ENCODE measurements at regions not wholly inside any gene's neighbourhood (a gene's known extent, or its start where the extent isn't known, plus 50 kb on each side); places are given as distances from the start of the nearest gene placed in this dataset.
"Not testable (repeated sequence)": the region's sequence is repeated elsewhere in the genome, so short reads cannot be mapped to it uniquely, and the experiment has no call there.

DNA sequence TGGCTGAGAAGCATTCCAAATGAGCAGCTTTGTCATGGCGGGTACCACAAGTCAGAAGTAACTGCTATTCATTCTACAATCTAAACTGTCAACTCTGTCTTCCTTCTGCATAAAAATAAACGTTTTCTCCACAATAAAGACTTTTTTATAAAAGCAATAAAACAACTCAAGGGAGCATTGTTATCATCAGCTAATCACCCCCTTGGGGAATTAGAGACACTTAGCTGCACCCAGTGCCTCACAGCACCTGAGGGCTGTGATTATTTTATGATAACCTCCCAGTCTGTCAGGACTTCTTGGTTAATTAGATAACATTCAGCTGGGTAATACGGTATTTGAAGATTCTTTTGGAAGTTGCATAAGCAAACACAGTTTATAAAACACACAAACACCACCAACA is 155.6 kb downstream of the PPP1R3A start:
- no peaks in the 10 kb centered on the region for H3K36me3 ChIP-seq (ENCODE audit: insufficient read depth, low read length)
- peaks cover 0 to 1% (median 0%) of the 10 kb centered on the region in 8 donors for H3K9me3 Mint-ChIP-seq
- H3K9me3 ChIP-seq (ENCODE audit: control insufficient read depth in 1 of 2, low read length in 2 of 2), result no peaks in the 10 kb centered on the region
- ChIA-PET CTCF (ENCODE audit: partially characterized antibody) (no interaction called here), POLR2A (ENCODE audit: partially characterized antibody) (no interaction called here)
- no peak overlapping the region for H3K4me3 Mint-ChIP-seq
- H3K4me1 Mint-ChIP-seq, result no peaks in the 10 kb centered on the region
- intact Hi-C loops (cut with micrococcal nuclease), result no loop called here
- no peak overlapping the region for H3K27ac ChIP-seq (ENCODE audit: low read depth, low read length)
- H3K27me3 Mint-ChIP-seq, result no peaks in the 10 kb centered on the region
- H3K27ac Mint-ChIP-seq, result no peak overlapping the region
- no peak overlapping the region for H3K4me3 ChIP-seq (ENCODE audit: low read length in 2 of 2)
- no peak for DNase-seq
- H3K36me3 Mint-ChIP-seq, result no peaks in the 10 kb centered on the region
- no peaks in the 10 kb centered on the region for H3K27me3 ChIP-seq (ENCODE audit: insufficient read depth, low read length)
- no peaks in the 10 kb centered on the region for H3K4me1 ChIP-seq (ENCODE audit: insufficient read depth, low read length)

DNA sequence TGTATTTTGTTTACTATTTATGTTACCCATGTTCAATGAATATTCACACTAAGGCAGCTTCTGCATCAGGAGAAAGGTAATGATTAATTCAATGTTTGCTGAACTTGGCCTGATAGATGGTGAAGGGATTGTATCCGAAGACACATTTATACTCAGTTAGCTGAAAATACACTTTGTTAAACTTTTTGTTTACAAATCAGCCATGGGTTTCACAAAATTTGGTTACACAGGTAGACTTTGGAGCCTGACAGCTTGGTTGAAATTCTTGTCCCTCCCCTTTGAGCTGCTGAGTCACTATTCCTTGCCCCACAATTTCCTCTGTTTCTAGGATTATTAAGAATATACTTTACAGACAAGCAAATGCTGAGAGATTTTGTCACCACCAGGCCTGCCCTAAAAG is 162.6 kb downstream of the PPP1R3A start:
- Mint-ChIP-seq H3K9me3 (peaks cover 0 to 4% (median 0%) of the 10 kb centered on the region in 8 donors), H3K4me1 (no peaks in the 10 kb centered on the region), H3K36me3 (no peaks in the 10 kb centered on the region), H3K4me3 (no peak overlapping the region), H3K27me3 (no peaks in the 10 kb centered on the region), H3K27ac (no peak overlapping the region)
- intact Hi-C loops (cut with micrococcal nuclease), result no loop called here
- Histone ChIP-seq H3K9me3 (ENCODE audit: control insufficient read depth in 1 of 2, low read length in 2 of 2) (no peaks in the 10 kb centered on the region), H3K4me1 (ENCODE audit: insufficient read depth, low read length) (no peaks in the 10 kb centered on the region), H3K36me3 (ENCODE audit: insufficient read depth, low read length) (no peaks in the 10 kb centered on the region), H3K4me3 (ENCODE audit: low read length in 2 of 2) (no peak overlapping the region), H3K27ac (ENCODE audit: low read depth, low read length) (no peak overlapping the region), H3K27me3 (ENCODE audit: insufficient read depth, low read length) (no peaks in the 10 kb centered on the region)
- CTCF ChIA-PET (ENCODE audit: partially characterized antibody), result no interaction called here
- DNase-seq, result no peak
- POLR2A ChIA-PET (ENCODE audit: partially characterized antibody), result no interaction called here

DNA sequence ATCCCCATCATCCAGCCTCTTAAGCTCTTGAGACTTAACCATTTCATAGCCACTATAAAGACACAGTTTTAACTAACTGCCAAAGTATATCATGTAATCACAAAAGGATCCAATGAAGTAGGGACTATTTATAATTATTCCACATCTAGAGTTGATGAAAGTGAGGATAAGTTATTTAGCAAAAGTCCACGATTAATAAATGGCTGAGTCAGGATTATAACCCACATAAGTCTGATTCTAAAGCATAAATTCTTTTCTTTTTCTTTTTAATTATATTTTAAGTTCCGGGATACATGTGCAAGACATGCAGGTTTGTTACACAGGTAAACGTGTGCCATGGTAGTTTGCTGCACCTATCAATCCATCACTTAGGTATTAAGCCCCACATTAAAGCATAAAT is 166.1 kb downstream of the PPP1R3A start:
- no peaks in the 10 kb centered on the region for H3K36me3 ChIP-seq (ENCODE audit: insufficient read depth, low read length)
- peaks cover 0 to 11% (median under 1%) of the 10 kb centered on the region in 8 donors for H3K9me3 Mint-ChIP-seq
- POLR2A ChIA-PET (ENCODE audit: partially characterized antibody), result no interaction called here
- H3K27ac ChIP-seq (ENCODE audit: low read depth, low read length), result no peak overlapping the region
- no peaks in the 10 kb centered on the region for H3K9me3 ChIP-seq (ENCODE audit: control insufficient read depth in 1 of 2, low read length in 2 of 2)
- CTCF ChIA-PET (ENCODE audit: partially characterized antibody), result no interaction called here
- no peak overlapping the region for H3K4me3 Mint-ChIP-seq
- H3K4me1 ChIP-seq (ENCODE audit: insufficient read depth, low read length), result no peaks in the 10 kb centered on the region
- no peaks in the 10 kb centered on the region for H3K27me3 ChIP-seq (ENCODE audit: insufficient read depth, low read length)
- no peak for DNase-seq
- no peaks in the 10 kb centered on the region for H3K36me3 Mint-ChIP-seq
- intact Hi-C loops (cut with micrococcal nuclease), result no loop called here
- H3K27ac Mint-ChIP-seq, result no peak overlapping the region
- H3K4me3 ChIP-seq (ENCODE audit: low read length in 2 of 2), result no peak overlapping the region
- no peaks in the 10 kb centered on the region for H3K27me3 Mint-ChIP-seq
- no peaks in the 10 kb centered on the region for H3K4me1 Mint-ChIP-seq

DNA sequence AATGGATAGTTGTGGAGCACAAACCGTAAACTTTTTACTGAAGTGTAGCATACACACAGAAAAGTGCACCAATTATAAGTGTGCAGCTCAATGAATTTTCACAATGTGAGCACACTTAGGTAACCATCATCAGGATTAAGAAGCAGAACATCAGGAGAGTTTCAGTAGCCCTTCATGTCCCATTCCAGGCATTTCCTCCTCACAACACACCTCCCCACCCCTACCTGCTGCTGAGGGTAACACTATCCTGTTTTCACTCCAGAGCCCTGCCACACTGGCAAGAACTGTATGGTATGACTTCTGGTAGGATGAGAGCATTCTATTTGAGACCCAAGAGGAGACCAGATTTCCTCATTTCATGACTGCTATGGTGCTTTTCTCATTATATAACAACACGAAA is 166.5 kb downstream of the PPP1R3A start:
- intact Hi-C loops (cut with micrococcal nuclease), result no loop called here
- Histone ChIP-seq H3K9me3 (ENCODE audit: control insufficient read depth in 1 of 2, low read length in 2 of 2) (no peaks in the 10 kb centered on the region), H3K27me3 (ENCODE audit: insufficient read depth, low read length) (no peaks in the 10 kb centered on the region), H3K36me3 (ENCODE audit: insufficient read depth, low read length) (no peaks in the 10 kb centered on the region), H3K27ac (ENCODE audit: low read depth, low read length) (no peak overlapping the region), H3K4me3 (ENCODE audit: low read length in 2 of 2) (no peak overlapping the region), H3K4me1 (ENCODE audit: insufficient read depth, low read length) (no peaks in the 10 kb centered on the region)
- Mint-ChIP-seq H3K4me1 (no peaks in the 10 kb centered on the region), H3K27me3 (no peaks in the 10 kb centered on the region), H3K36me3 (no peaks in the 10 kb centered on the region), H3K4me3 (no peak overlapping the region), H3K9me3 (peaks cover 0 to 11% (median 0%) of the 10 kb centered on the region in 8 donors), H3K27ac (no peak overlapping the region)
- no peak for DNase-seq
- CTCF ChIA-PET (ENCODE audit: partially characterized antibody), result no interaction called here
- POLR2A ChIA-PET (ENCODE audit: partially characterized antibody), result no interaction called here

DNA sequence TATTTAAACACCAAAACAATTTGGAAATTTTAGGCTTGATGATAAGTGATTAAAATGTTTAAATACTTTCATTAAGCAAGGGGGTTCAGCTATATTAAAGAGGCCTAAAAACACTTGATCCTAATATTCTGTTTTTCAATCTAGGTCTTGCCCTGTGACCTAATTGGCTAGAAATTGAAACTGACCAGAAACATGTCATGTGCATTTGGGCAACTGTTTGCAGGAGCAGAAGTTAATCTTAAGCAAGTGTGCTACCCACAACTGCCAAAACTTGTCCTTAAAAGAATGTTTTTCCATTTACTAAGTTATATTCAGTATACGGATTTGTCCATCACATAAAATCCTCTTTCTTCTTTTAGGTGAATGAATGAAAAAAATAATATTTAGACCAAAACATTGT is 167.3 kb downstream of the PPP1R3A start:
- peaks cover 0 to 11% (median 0%) of the 10 kb centered on the region in 8 donors for H3K9me3 Mint-ChIP-seq
- no peaks in the 10 kb centered on the region for H3K27me3 Mint-ChIP-seq
- intact Hi-C loops (cut with micrococcal nuclease), result no loop called here
- H3K27ac Mint-ChIP-seq, result no peak overlapping the region
- no peaks in the 10 kb centered on the region for H3K4me1 Mint-ChIP-seq
- H3K4me3 Mint-ChIP-seq, result no peak overlapping the region
- ChIA-PET POLR2A (ENCODE audit: partially characterized antibody) (no interaction called here), CTCF (ENCODE audit: partially characterized antibody) (no interaction called here)
- Histone ChIP-seq H3K4me1 (ENCODE audit: insufficient read depth, low read length) (no peaks in the 10 kb centered on the region), H3K9me3 (ENCODE audit: control insufficient read depth in 1 of 2, low read length in 2 of 2) (no peaks in the 10 kb centered on the region), H3K27ac (ENCODE audit: low read depth, low read length) (no peak overlapping the region), H3K4me3 (ENCODE audit: low read length in 2 of 2) (no peak overlapping the region), H3K27me3 (ENCODE audit: insufficient read depth, low read length) (no peaks in the 10 kb centered on the region), H3K36me3 (ENCODE audit: insufficient read depth, low read length) (no peaks in the 10 kb centered on the region)
- DNase-seq, result no peak
- no peaks in the 10 kb centered on the region for H3K36me3 Mint-ChIP-seq

DNA sequence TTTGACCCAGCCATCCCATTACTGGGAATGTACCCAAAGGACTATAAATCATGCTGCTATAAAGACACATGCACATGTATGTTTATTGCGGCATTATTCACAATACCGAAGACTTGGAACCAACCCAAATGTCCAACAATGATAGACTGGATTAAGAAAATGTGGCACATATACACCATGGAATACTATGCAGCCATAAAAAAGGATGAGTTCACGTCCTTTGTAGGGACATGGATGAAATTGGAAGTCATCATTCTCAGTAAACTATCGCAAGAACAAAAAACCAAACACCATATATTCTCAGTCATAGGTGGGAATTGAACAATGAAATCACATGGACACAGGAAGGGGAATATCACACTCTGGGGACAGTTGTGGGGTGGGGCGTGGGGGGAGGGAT is 170.4 kb downstream of the PPP1R3A start:
- H3K36me3 Mint-ChIP-seq; H3K27ac ChIP-seq (ENCODE audit: low read depth, low read length); H3K4me3 Mint-ChIP-seq; H3K27ac Mint-ChIP-seq; CTCF ChIA-PET (ENCODE audit: partially characterized antibody); H3K9me3 Mint-ChIP-seq; H3K36me3 ChIP-seq (ENCODE audit: insufficient read depth, low read length); DNase-seq; H3K27me3 ChIP-seq (ENCODE audit: insufficient read depth, low read length); H3K9me3 ChIP-seq (ENCODE audit: control insufficient read depth in 1 of 2, low read length in 2 of 2); H3K27me3 Mint-ChIP-seq; H3K4me1 ChIP-seq (ENCODE audit: insufficient read depth, low read length); intact Hi-C loops (cut with micrococcal nuclease); H3K4me3 ChIP-seq (ENCODE audit: low read length in 2 of 2); H3K4me1 Mint-ChIP-seq; POLR2A ChIA-PET (ENCODE audit: partially characterized antibody): not testable (repeated sequence)

DNA sequence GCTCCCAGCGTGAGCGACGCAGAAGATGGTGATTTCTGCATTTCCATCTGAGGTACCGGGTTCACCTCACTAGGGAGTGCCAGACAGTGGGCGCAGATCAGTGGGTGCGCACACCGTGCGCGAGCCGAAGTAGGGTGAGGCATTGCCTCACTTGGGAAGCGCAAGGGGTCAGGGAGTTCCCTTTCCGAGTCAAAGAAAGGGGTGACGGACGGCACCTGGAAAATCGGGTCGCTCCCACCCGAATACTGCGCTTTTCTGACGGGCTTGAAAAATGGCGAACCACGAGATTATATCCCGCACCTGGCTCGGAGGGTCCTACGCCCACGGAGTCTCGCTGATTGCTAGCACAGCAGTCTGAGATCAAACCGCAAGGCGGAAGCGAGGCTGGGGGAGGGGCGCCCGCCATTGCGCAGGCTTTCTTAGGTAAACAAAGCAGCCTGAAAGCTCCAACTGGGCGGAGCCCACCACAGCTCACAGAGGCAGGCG is 175.8 kb downstream of the PPP1R3A start:
- H3K4me3 Mint-ChIP-seq; DNase-seq; intact Hi-C loops (cut with micrococcal nuclease); H3K36me3 Mint-ChIP-seq; H3K4me1 Mint-ChIP-seq; H3K4me1 ChIP-seq (ENCODE audit: insufficient read depth, low read length); CTCF ChIA-PET (ENCODE audit: partially characterized antibody); H3K27ac ChIP-seq (ENCODE audit: low read depth, low read length); H3K36me3 ChIP-seq (ENCODE audit: insufficient read depth, low read length); H3K4me3 ChIP-seq (ENCODE audit: low read length in 2 of 2); H3K27ac Mint-ChIP-seq; POLR2A ChIA-PET (ENCODE audit: partially characterized antibody); H3K27me3 Mint-ChIP-seq; H3K9me3 Mint-ChIP-seq; H3K9me3 ChIP-seq (ENCODE audit: control insufficient read depth in 1 of 2, low read length in 2 of 2); H3K27me3 ChIP-seq (ENCODE audit: insufficient read depth, low read length): not testable (repeated sequence)

DNA sequence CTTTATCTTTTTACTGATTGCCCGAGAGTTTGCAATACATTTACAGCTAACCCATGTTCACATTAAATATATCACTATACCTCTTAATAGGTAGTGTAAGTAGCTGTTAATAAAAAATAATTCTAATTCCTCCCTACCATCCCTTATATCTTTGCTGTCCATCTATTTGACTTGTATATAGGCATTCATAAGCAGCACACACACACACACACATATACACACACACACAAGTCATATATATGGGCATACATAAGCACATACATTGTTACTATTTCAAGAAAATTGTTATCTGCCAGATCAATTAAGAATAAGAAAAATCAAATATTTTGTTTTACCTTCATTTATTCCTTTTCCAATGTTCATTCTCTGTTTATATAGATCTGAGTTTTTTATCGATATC is 176.4 kb downstream of the PPP1R3A start:
- Mint-ChIP-seq H3K4me3 (no peak overlapping the region), H3K36me3 (no peaks in the 10 kb centered on the region), H3K27ac (no peak overlapping the region), H3K9me3 (peaks cover 0 to 8% (median 1%) of the 10 kb centered on the region in 8 donors), H3K4me1 (no peaks in the 10 kb centered on the region), H3K27me3 (no peaks in the 10 kb centered on the region)
- no peaks in the 10 kb centered on the region for H3K36me3 ChIP-seq (ENCODE audit: insufficient read depth, low read length)
- H3K4me1 ChIP-seq (ENCODE audit: insufficient read depth, low read length), result no peaks in the 10 kb centered on the region
- ChIA-PET CTCF (ENCODE audit: partially characterized antibody) (no interaction called here), POLR2A (ENCODE audit: partially characterized antibody) (no interaction called here)
- no peaks in the 10 kb centered on the region for H3K27me3 ChIP-seq (ENCODE audit: insufficient read depth, low read length)
- H3K27ac ChIP-seq (ENCODE audit: low read depth, low read length), result no peak overlapping the region
- DNase-seq, result no peak
- H3K9me3 ChIP-seq (ENCODE audit: control insufficient read depth in 1 of 2, low read length in 2 of 2), result no peaks in the 10 kb centered on the region
- intact Hi-C loops (cut with micrococcal nuclease), result no loop called here
- no peak overlapping the region for H3K4me3 ChIP-seq (ENCODE audit: low read length in 2 of 2)

Data from CD4-positive, alpha-beta memory T cell (primary cell).